GM23338 (cell line): ENCODE measurements at regions not wholly inside any gene's neighbourhood (a gene's known extent, or its start where the extent isn't known, plus 50 kb on each side); places are given as distances from the start of the nearest gene placed in this dataset.

Experiments used
- ATAC-seq: fragments of 200-7000 bp; cut with Tn5 transposase; 3 replicates; pipeline ENCODE4 v1.9.1; 2020
- DNase-seq: peaks from one replicate; pipeline ENCODE4 v3.0.0-alpha.2; 2015; ENCODE audit warnings: low spot score
- H2AFZ ChIP-seq: fragments of 200-600 bp; sonication (generic); 2 replicates; pipeline ENCODE4 v1.8.0; 2016; ENCODE audit warnings: antibody characterized with exemption, mild to moderate bottlenecking, moderate library complexity
- H3F3A ChIP-seq: fragments of 200-600 bp; sonication (generic); replicated peaks from 2 replicates; pipeline ENCODE4 v1.8.0; 2017; ENCODE audit warnings: antibody characterized with exemption, mixed run types, low read depth
- H3K27ac ChIP-seq: fragments of 200-600 bp; sonication (generic); 2 replicates; pipeline ENCODE4 v1.6.1; 2016; ENCODE audit warnings: low read depth
- H3K27me3 ChIP-seq: fragments of 200-600 bp; sonication (generic); 2 replicates; pipeline ENCODE4 v1.8.0; 2016; ENCODE audit warnings: mild to moderate bottlenecking, mixed run types, moderate library complexity; ENCODE audit not compliant: insufficient read depth
- H3K36me3 ChIP-seq: fragments of 200-600 bp; sonication (generic); 2 replicates; pipeline ENCODE4 v1.8.0; 2016; ENCODE audit warnings: mild to moderate bottlenecking; ENCODE audit not compliant: insufficient read depth
- H3K4me1 ChIP-seq: fragments of 200-600 bp; sonication (generic); 2 replicates; pipeline ENCODE4 v1.8.0; 2016; ENCODE audit warnings: mild to moderate bottlenecking, moderate library complexity; ENCODE audit not compliant: insufficient read depth
- H3K4me2 ChIP-seq: fragments of 200-600 bp; sonication (generic); 2 replicates; pipeline ENCODE4 v1.7.1; 2017; ENCODE audit warnings: mixed run types
- H3K4me3 ChIP-seq: fragments of 200-600 bp; sonication (generic); 2 replicates; pipeline ENCODE4 v1.6.1; 2016; ENCODE audit warnings: mixed run types
- H3K79me2 ChIP-seq: fragments of 200-600 bp; sonication (generic); replicated peaks from 2 replicates; pipeline ENCODE4 v1.8.0; 2017; ENCODE audit warnings: mild to moderate bottlenecking; ENCODE audit not compliant: insufficient read depth
- H3K9me2 ChIP-seq: fragments of 200-600 bp; sonication (generic); 2 replicates; pipeline ENCODE4 v1.8.0; 2017; ENCODE audit not compliant: insufficient read depth
- H4K20me1 ChIP-seq: fragments of 200-600 bp; sonication (generic); replicated peaks from 2 replicates; pipeline ENCODE4 v1.8.0; 2017; ENCODE audit warnings: mild to moderate bottlenecking; ENCODE audit not compliant: insufficient read depth
- H3K27ac Mint-ChIP-seq: 2 replicates; pipeline ENCODE4 v1.8.0; 2020; ENCODE audit warnings: inconsistent platforms, mild to moderate bottlenecking, moderate library complexity, mixed read lengths
- H3K27me3 Mint-ChIP-seq: 3 replicates; pipeline ENCODE4 v1.8.0; 2022; ENCODE audit warnings: low read depth, mild to moderate bottlenecking, moderate library complexity, mixed read lengths, inconsistent platforms; ENCODE audit not compliant: insufficient read depth, poor library complexity
- H3K36me3 Mint-ChIP-seq: 3 replicates; pipeline ENCODE4 v1.8.0; 2021; ENCODE audit warnings: low read depth, mild to moderate bottlenecking, inconsistent platforms, moderate library complexity, mixed read lengths
- H3K4me1 Mint-ChIP-seq: 3 replicates; pipeline ENCODE4 v1.8.0; 2020; ENCODE audit warnings: mild to moderate bottlenecking, inconsistent platforms, mixed read lengths
- H3K4me3 Mint-ChIP-seq: 3 replicates; pipeline ENCODE4 v1.8.0; 2021; ENCODE audit warnings: moderate library complexity, mild to moderate bottlenecking, inconsistent platforms, mixed read lengths
- H3K9me3 Mint-ChIP-seq: 3 replicates; pipeline ENCODE4 v1.8.0; 2020; ENCODE audit warnings: moderate library complexity, mild to moderate bottlenecking, inconsistent platforms, mixed read lengths
- CREB1 ChIP-seq: fragments of 250-450 bp; sonication (Bioruptor Pico); IDR thresholded peaks from 2 replicates; pipeline ENCODE4 v1.5.0; 2020; ENCODE audit warnings: low read depth, mild to moderate bottlenecking, moderate library complexity
- EZH2phosphoT487 ChIP-seq: fragments of 200-600 bp; sonication (generic); IDR thresholded peaks from one replicate; pipeline ENCODE4 v1.8.1; 2018; ENCODE audit warnings: antibody characterized with exemption; ENCODE audit not compliant: unreplicated experiment
- POLR2AphosphoS5 ChIP-seq: IDR thresholded peaks from 2 replicates; pipeline ENCODE4 v1.6.1; 2016; ENCODE audit warnings: antibody characterized with exemption, low read depth
- STAT1 ChIP-seq: IDR thresholded peaks from one replicate; pipeline ENCODE4 v1.6.1; 2016; ENCODE audit warnings: antibody characterized with exemption; ENCODE audit not compliant: unreplicated experiment
- ZNF114 ChIP-seq: fragments of 250-450 bp; sonication (Bioruptor Pico); IDR thresholded peaks from 2 replicates; pipeline ENCODE4 v1.5.0; 2020; ENCODE audit warnings: mild to moderate bottlenecking, moderate library complexity
- ZNF331 ChIP-seq: fragments of 250-450 bp; sonication (Bioruptor Pico); IDR thresholded peaks from 2 replicates; pipeline ENCODE4 v1.5.0; 2020; ENCODE audit warnings: low read depth, mild to moderate bottlenecking, moderate library complexity
- TF ChIP-seq, protein P1 (sequence below): fragments of 250-450 bp; sonication (Bioruptor Pico); IDR thresholded peaks from 2 replicates; pipeline ENCODE4 v1.5.0; 2020; ENCODE audit warnings: mild to moderate bottlenecking, moderate library complexity
- TF ChIP-seq, protein P2 (sequence below): IDR thresholded peaks from 2 replicates; pipeline ENCODE4 v1.6.1; 2016; ENCODE audit warnings: antibody characterized with exemption

DNA sequence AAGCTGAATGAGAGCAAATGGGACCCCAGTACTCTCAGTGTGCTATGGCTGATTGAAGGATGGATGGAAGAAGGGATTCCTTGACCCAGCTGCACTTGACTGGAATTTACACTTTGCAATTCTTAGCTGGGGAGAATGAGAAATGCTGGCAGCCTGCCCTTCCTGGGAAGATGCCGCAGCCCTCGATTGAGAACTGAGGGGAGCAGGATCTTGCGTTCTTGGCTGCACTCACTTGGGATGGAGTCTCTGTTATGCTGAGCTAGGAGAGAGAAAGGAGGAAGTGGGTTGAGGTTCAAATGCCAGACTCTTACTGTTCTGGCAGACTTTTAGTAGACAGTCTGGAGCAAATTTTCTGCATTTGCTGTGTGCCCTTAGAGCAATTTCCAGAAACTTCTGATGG, 221.2 kb downstream of the FNDC1 start (continued):
- TF ChIP-seq, protein P1, sequence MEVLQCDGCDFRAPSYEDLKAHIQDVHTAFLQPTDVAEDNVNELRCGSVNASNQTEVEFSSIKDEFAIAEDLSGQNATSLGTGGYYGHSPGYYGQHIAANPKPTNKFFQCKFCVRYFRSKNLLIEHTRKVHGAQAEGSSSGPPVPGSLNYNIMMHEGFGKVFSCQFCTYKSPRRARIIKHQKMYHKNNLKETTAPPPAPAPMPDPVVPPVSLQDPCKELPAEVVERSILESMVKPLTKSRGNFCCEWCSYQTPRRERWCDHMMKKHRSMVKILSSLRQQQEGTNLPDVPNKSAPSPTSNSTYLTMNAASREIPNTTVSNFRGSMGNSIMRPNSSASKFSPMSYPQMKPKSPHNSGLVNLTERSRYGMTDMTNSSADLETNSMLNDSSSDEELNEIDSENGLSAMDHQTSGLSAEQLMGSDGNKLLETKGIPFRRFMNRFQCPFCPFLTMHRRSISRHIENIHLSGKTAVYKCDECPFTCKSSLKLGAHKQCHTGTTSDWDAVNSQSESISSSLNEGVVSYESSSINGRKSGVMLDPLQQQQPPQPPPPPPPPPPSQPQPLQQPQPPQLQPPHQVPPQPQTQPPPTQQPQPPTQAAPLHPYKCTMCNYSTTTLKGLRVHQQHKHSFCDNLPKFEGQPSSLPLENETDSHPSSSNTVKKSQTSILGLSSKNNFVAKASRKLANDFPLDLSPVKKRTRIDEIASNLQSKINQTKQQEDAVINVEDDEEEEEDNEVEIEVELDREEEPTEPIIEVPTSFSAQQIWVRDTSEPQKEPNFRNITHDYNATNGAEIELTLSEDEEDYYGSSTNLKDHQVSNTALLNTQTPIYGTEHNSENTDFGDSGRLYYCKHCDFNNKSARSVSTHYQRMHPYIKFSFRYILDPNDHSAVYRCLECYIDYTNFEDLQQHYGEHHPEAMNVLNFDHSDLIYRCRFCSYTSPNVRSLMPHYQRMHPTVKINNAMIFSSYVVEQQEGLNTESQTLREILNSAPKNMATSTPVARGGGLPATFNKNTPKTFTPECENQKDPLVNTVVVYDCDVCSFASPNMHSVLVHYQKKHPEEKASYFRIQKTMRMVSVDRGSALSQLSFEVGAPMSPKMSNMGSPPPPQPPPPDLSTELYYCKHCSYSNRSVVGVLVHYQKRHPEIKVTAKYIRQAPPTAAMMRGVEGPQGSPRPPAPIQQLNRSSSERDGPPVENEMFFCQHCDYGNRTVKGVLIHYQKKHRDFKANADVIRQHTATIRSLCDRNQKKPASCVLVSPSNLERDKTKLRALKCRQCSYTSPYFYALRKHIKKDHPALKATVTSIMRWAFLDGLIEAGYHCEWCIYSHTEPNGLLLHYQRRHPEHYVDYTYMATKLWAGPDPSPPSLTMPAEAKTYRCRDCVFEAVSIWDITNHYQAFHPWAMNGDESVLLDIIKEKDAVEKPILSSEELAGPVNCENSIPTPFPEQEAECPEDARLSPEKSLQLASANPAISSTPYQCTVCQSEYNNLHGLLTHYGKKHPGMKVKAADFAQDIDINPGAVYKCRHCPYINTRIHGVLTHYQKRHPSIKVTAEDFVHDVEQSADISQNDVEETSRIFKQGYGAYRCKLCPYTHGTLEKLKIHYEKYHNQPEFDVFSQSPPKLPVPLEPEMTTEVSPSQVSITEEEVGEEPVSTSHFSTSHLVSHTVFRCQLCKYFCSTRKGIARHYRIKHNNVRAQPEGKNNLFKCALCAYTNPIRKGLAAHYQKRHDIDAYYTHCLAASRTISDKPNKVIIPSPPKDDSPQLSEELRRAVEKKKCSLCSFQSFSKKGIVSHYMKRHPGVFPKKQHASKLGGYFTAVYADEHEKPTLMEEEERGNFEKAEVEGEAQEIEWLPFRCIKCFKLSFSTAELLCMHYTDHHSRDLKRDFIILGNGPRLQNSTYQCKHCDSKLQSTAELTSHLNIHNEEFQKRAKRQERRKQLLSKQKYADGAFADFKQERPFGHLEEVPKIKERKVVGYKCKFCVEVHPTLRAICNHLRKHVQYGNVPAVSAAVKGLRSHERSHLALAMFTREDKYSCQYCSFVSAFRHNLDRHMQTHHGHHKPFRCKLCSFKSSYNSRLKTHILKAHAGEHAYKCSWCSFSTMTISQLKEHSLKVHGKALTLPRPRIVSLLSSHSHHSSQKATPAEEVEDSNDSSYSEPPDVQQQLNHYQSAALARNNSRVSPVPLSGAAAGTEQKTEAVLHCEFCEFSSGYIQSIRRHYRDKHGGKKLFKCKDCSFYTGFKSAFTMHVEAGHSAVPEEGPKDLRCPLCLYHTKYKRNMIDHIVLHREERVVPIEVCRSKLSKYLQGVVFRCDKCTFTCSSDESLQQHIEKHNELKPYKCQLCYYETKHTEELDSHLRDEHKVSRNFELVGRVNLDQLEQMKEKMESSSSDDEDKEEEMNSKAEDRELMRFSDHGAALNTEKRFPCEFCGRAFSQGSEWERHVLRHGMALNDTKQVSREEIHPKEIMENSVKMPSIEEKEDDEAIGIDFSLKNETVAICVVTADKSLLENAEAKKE (CRISPR knock-in tag), result no peak
- TF ChIP-seq STAT1 (no peak), ZNF331 (CRISPR knock-in tag) (no peak), POLR2AphosphoS5 (no peak), ZNF114 (CRISPR knock-in tag) (no peak), EZH2phosphoT487 (no peak)
- TF ChIP-seq, protein P2, sequence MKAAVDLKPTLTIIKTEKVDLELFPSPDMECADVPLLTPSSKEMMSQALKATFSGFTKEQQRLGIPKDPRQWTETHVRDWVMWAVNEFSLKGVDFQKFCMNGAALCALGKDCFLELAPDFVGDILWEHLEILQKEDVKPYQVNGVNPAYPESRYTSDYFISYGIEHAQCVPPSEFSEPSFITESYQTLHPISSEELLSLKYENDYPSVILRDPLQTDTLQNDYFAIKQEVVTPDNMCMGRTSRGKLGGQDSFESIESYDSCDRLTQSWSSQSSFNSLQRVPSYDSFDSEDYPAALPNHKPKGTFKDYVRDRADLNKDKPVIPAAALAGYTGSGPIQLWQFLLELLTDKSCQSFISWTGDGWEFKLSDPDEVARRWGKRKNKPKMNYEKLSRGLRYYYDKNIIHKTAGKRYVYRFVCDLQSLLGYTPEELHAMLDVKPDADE, result no peak

DNA sequence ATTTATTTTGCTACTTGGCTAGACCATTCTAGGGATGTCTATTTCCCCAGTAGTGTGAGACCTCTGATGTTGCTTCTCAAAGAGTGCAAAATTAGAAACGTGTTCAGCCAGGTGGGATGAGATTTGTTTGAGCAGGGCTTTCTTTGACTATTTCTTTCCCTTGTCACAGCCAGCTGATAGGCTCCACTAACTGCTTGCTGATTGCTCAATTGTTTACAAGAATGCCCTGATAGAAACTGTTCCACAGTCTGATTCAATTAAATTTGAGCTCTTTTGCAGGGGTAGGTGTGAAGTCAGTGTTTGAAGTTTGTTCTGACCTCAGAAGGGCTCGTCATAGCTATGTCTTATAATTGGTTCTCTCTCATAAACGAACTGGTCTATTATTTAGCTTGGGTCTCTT, 220.5 kb downstream of the FNDC1 start:
- H3K4me2 ChIP-seq, result no peak overlapping the region
- peaks cover 3% of the 10 kb centered on the region; the same call in 1 of the 3 replicates for H3K36me3 Mint-ChIP-seq
- no peak for DNase-seq
- no peaks in the 10 kb centered on the region for H3K27me3 Mint-ChIP-seq
- H3K27me3 ChIP-seq, result no peaks in the 10 kb centered on the region
- no peak overlapping the region for H3K4me3 Mint-ChIP-seq
- H3K9me3 Mint-ChIP-seq, result peaks cover 20% of the 10 kb centered on the region
- H4K20me1 ChIP-seq, result no peaks in the 10 kb centered on the region
- no peak overlapping the region for H3K27ac Mint-ChIP-seq
- no peak for ATAC-seq
- no peaks in the 10 kb centered on the region for H3F3A ChIP-seq
- no peak for TF ChIP-seq CREB1 (CRISPR knock-in tag)
- TF ChIP-seq, protein P2, result no peak
- TF ChIP-seq STAT1, result no peak
- H3K79me2 ChIP-seq, result no peaks in the 10 kb centered on the region
- no peak overlapping the region for H3K4me3 ChIP-seq
- no peaks in the 10 kb centered on the region for H3K9me2 ChIP-seq
- H2AFZ ChIP-seq, result peak overlapping the region; percentile 54; the same call in 1 of the 2 replicates
- no peaks in the 10 kb centered on the region for H3K36me3 ChIP-seq
- no peaks in the 10 kb centered on the region for H3K4me1 ChIP-seq
- H3K27ac ChIP-seq, result no peak overlapping the region
- no peaks in the 10 kb centered on the region for H3K4me1 Mint-ChIP-seq
